Activated CD8-positive, alpha-beta T cell treated with anti-CD3 and anti-CD28 coated beads for 36 hours (primary cell): ENCODE measurements at regions not wholly inside any gene's neighbourhood (a gene's known extent, or its start where the extent isn't known, plus 50 kb on each side); places are given as distances from the start of the nearest gene placed in this dataset.
A peak's percentile ranks its signal among the peaks of the same experiment; 100 is the strongest.
"Not testable (repeated sequence)": the region's sequence is repeated elsewhere in the genome, so short reads cannot be mapped to it uniquely, and the experiment has no call there.

ENCODE experiments used
- ATAC-seq: fragments of 200-7000 bp; cut with Tn5 transposase; one replicate; pipeline ENCODE4 v1.10.0; 2021; ENCODE audit warnings: mild to moderate bottlenecking, moderate library complexity
- CTCF ChIA-PET: fragments of 350-600 bp; sonication (Branson Sonifier 250); formaldehyde crosslinking; loops from one replicate; lab custom pipeline; 2021; ENCODE audit warnings: antibody characterized with exemption; lab: Charles Lee
- POLR2A ChIA-PET: fragments of 350-600 bp; sonication (Branson Sonifier 250); formaldehyde crosslinking; loops from one replicate; lab custom pipeline; 2021; ENCODE audit warnings: antibody characterized with exemption; lab: Charles Lee
- DNase-seq: peaks from one replicate; pipeline ENCODE4 v3.0.0-alpha.2; 2020
- H3K27ac Mint-ChIP-seq: one replicate; pipeline ENCODE4 v1.8.0; 2021; ENCODE audit warnings: mild to moderate bottlenecking, mixed read lengths
- H3K27me3 Mint-ChIP-seq: one replicate; pipeline ENCODE4 v1.8.0; 2021; ENCODE audit warnings: mixed read lengths
- H3K36me3 Mint-ChIP-seq: one replicate; pipeline ENCODE4 v1.8.0; 2021; ENCODE audit warnings: low read depth, mixed read lengths
- H3K4me1 Mint-ChIP-seq: one replicate; pipeline ENCODE4 v1.8.0; 2021; ENCODE audit warnings: low read depth, mixed read lengths
- H3K4me3 Mint-ChIP-seq: one replicate; pipeline ENCODE4 v1.8.0; 2021; ENCODE audit warnings: mild to moderate bottlenecking, moderate library complexity, mixed read lengths
- H3K9me3 Mint-ChIP-seq: one replicate; pipeline ENCODE4 v1.8.0; 2021; ENCODE audit warnings: mixed read lengths
- intact Hi-C: fragments of 100-400 bp; cut with micrococcal nuclease; formaldehyde crosslinking; loops from one replicate; pipeline ENCODE4 v1.10.0; 2022
- TF ChIP-seq, protein P1 (sequence below): fragments of 200-600 bp; IDR thresholded peaks from one replicate; pipeline ENCODE4 v1.8.0; 2022; ENCODE audit warnings: antibody characterized with exemption, mild to moderate bottlenecking

DNA sequence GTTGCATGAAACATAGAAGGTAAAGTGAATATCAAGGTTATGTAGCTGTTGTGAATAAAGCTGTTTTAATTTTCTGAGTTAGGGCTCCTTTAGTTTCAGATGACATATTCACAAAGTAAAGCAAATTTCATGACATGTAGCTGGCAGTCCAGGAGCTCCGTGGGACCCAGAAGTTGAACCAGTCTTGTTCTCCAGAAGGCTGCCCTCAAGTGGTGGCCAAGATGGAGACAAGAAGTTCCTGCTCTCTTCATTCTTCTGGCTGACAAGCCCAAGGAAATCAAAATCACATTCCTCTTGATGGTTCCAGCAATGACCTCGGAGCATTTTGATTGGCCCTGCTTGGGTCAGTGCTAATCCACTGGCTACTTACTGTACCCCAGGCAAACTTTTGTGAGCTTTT lies 128.7 kb downstream of the LIG4 start:
- POLR2A ChIA-PET: no interaction called here
- CTCF ChIA-PET: interaction anchor here (0.9 kb wide), 2 partner anchors 8 to 10 kb away, joined by 3 to 4 read pairs; no protein-coding TSS in a partner anchor
- DNase-seq (peak; percentile 12), ATAC-seq (no peak)
- H3K27me3 Mint-ChIP-seq: no peaks in the 10 kb centered on the region
- H3K4me3 Mint-ChIP-seq: no peak overlapping the region
- TF ChIP-seq, protein P1, sequence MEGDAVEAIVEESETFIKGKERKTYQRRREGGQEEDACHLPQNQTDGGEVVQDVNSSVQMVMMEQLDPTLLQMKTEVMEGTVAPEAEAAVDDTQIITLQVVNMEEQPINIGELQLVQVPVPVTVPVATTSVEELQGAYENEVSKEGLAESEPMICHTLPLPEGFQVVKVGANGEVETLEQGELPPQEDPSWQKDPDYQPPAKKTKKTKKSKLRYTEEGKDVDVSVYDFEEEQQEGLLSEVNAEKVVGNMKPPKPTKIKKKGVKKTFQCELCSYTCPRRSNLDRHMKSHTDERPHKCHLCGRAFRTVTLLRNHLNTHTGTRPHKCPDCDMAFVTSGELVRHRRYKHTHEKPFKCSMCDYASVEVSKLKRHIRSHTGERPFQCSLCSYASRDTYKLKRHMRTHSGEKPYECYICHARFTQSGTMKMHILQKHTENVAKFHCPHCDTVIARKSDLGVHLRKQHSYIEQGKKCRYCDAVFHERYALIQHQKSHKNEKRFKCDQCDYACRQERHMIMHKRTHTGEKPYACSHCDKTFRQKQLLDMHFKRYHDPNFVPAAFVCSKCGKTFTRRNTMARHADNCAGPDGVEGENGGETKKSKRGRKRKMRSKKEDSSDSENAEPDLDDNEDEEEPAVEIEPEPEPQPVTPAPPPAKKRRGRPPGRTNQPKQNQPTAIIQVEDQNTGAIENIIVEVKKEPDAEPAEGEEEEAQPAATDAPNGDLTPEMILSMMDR: no peak
- no peak overlapping the region for H3K27ac Mint-ChIP-seq
- intact Hi-C loops: no loop called here
- H3K9me3 Mint-ChIP-seq: no peaks in the 10 kb centered on the region
- no peaks in the 10 kb centered on the region for H3K4me1 Mint-ChIP-seq
- no peaks in the 10 kb centered on the region for H3K36me3 Mint-ChIP-seq

DNA sequence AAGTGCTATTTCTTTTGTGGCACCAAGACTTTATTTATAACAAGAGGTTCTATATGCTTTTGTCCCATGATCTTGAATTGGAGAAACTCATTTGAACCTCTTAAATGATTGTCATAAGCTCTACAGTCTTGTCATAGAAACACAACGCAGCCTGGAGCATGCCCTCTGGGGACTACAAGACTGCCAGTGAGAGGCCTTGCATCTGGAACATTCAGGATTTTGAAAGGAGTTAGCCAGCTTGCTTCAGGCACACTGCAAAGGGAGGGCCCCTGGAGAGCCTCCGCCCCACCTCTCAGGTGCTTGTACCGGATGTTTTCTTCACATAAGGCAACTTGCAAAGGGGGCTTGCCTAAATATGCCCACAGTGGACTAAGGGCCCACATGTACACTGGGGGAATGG lies 130.5 kb downstream of the LIG4 start:
- DNase-seq (no peak), ATAC-seq (no peak)
- no peak overlapping the region for H3K4me3 Mint-ChIP-seq
- ChIA-PET CTCF (no interaction called here), POLR2A (no interaction called here)
- TF ChIP-seq, protein P1: no peak
- H3K27me3 Mint-ChIP-seq: no peaks in the 10 kb centered on the region
- intact Hi-C loops: no loop called here
- no peak overlapping the region for H3K27ac Mint-ChIP-seq
- H3K9me3 Mint-ChIP-seq: no peaks in the 10 kb centered on the region
- H3K4me1 Mint-ChIP-seq: no peaks in the 10 kb centered on the region
- H3K36me3 Mint-ChIP-seq: no peaks in the 10 kb centered on the region

DNA sequence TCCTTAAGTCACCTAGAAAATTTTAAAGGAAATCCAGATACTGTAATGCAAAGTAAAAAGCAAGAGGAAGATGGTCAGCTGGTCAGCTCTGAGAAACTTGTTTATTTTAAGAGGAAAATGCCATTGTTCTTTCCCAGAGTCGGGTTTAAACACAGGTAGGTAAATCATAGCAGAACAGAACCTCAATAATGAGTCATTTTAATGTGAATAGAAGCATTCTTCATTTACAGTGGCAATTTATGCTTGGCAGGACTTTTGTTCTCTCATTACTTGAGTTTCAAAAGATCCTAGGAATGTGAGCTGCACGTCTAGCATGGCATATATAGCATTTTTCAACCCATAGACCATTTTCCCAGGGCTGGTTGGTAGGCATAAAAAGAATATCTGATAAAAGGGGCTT lies 132.3 kb downstream of the LIG4 start:
- Mint-ChIP-seq H3K4me1 (no peaks in the 10 kb centered on the region), H3K9me3 (no peaks in the 10 kb centered on the region)
- CTCF ChIA-PET: no interaction called here

DNA sequence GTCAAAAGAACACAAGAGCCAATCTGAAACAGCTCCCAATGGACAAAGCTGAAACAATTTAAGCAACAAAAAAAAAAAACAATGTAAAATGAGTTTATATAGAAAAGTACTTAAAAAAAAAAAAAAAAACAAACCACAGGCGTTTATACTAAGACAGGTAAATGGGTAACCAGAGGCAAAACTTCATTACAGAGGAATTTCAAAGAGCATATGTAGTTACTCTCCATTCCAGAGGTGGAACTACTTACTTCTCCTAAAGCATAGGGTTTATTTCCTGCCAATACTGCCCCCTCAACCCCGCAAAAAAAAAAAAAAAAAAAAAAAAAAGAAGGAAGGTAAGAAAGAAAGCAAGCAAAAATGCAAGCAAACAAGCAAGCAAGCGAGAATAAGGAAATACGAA lies 132.9 kb downstream of the LIG4 start:
- H3K27ac Mint-ChIP-seq: no peak overlapping the region
- TF ChIP-seq, protein P1: no peak
- no peak for DNase-seq
- H3K36me3 Mint-ChIP-seq: no peaks in the 10 kb centered on the region
- H3K4me1 Mint-ChIP-seq: no peaks in the 10 kb centered on the region
- intact Hi-C loops: no loop called here
- ChIA-PET POLR2A (no interaction called here), CTCF (no interaction called here)
- no peaks in the 10 kb centered on the region for H3K9me3 Mint-ChIP-seq
- H3K27me3 Mint-ChIP-seq: no peaks in the 10 kb centered on the region
- ATAC-seq: no peak
- H3K4me3 Mint-ChIP-seq: no peak overlapping the region

More for the DNA sequence above, 132.3 kb downstream of the LIG4 start:
- TF ChIP-seq, protein P1: no peak
- Mint-ChIP-seq H3K4me3 (no peak overlapping the region), H3K36me3 (no peaks in the 10 kb centered on the region), H3K27me3 (no peaks in the 10 kb centered on the region), H3K27ac (no peak overlapping the region)
- POLR2A ChIA-PET: interaction anchor here (0.6 kb wide), 1 partner anchor 22 kb away, joined by 3 read pairs; no protein-coding TSS in a partner anchor
- intact Hi-C loops: no loop called here
- ATAC-seq: no peak
- DNase-seq: no peak

DNA sequence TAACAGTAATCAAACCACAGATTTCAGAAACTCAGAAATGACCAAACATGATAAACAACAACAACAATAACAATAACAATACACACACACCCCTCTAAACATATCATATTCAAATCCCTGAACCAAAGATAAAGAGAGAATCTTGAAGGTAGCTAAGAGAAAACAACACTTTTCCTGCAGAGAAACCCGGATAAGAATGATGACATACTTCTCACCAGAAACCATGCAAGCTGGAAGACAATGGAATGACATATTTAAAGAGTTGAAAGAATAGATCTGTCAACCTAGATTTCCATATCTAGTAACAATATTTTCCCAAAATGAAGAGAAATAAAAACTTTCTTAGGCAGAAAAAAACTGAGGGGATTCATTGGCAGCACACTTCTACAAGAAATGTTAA lies 138.1 kb downstream of the LIG4 start:
- no peaks in the 10 kb centered on the region for H3K36me3 Mint-ChIP-seq
- H3K4me3 Mint-ChIP-seq: no peak overlapping the region
- H3K9me3 Mint-ChIP-seq: peaks cover 16% of the 10 kb centered on the region
- intact Hi-C loops: no loop called here
- CTCF ChIA-PET: no interaction called here
- POLR2A ChIA-PET: no interaction called here
- no peak for ATAC-seq
- H3K27me3 Mint-ChIP-seq: no peaks in the 10 kb centered on the region
- TF ChIP-seq, protein P1: no peak
- DNase-seq: no peak
- no peaks in the 10 kb centered on the region for H3K4me1 Mint-ChIP-seq
- H3K27ac Mint-ChIP-seq: no peak overlapping the region

DNA sequence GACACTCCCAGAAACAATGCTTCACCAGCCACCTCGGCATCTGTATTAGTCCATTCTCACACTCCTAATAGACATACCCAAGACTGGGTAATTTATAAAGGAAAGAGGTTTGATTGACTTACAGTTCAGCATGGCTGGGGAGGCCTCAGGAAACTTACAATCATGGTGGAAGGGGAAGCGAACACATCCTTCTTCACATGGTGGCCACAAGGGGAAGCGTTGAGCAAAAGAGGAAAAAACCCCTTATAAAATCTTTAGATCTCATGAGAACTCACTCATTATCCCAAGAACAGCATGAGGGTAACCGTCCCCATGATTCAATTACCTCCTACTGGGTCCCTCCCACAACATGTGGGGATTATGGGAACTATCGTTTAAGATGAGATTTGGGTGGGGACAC lies 140.9 kb downstream of the LIG4 start:
- H3K4me1 Mint-ChIP-seq, H3K36me3 Mint-ChIP-seq, H3K4me3 Mint-ChIP-seq, CTCF ChIA-PET, H3K27me3 Mint-ChIP-seq, H3K27ac Mint-ChIP-seq, DNase-seq, POLR2A ChIA-PET, intact Hi-C loops, ATAC-seq: not testable (repeated sequence)
- peaks cover 19% of the 10 kb centered on the region for H3K9me3 Mint-ChIP-seq
